T-cell (primary cell): ENCODE measurements at regions not wholly inside any gene's neighbourhood (a gene's known extent, or its start where the extent isn't known, plus 50 kb on each side); places are given as distances from the start of the nearest gene placed in this dataset.

Experiments used
- ATAC-seq, 4 experiments: fragments of 200-7000 bp in 3 of 4; fragments of 150-1000 bp in 1 of 4; cut with Tn5 transposase; replicated peaks in 1 of 4; 1 replicate in 3 of 4; 2 replicates in 1 of 4; pipeline ENCODE4 v1.10.0; 2021; ENCODE audit warnings: moderate library complexity in 3 of 4, mild to moderate bottlenecking in 2 of 4, moderate number of reproducible peaks in 1 of 4
- CTCF ChIA-PET, 2 donors: fragments of 300-600 bp; sonication (Branson Sonifier 250); formaldehyde crosslinking; loops; one replicate each; lab custom pipeline; 2022; ENCODE audit warnings: antibody characterized with exemption in 2 of 2; lab: Charles Lee
- POLR2A ChIA-PET, 2 donors: fragments of 300-600 bp; sonication (Branson Sonifier 250); formaldehyde crosslinking; loops; one replicate each; lab custom pipeline; 2022; ENCODE audit warnings: antibody characterized with exemption in 2 of 2; lab: Charles Lee
- DNase-seq, 35 experiments: peaks; one replicate each; pipeline versions ENCODE4 v3.0.0 to v3.0.0-alpha.2; 2013 to 2023
- H3K27ac ChIP-seq: one replicate; pipeline ENCODE4 v1.5.1; 2013; ENCODE audit warnings: low read length
- H3K27me3 ChIP-seq, 2 experiments: replicated peaks in 1 of 2; 1 replicate in 1 of 2; 2 replicates in 1 of 2; pipeline versions ENCODE4 v1.6.1 to v1.7.0; 2013; ENCODE audit warnings: low read length in 1 of 2, mixed read lengths in 1 of 2; ENCODE audit not compliant: control insufficient read depth in 2 of 2, insufficient read depth in 2 of 2; ENCODE audit errors: extremely low read depth in 1 of 2
- H3K36me3 ChIP-seq, 2 donors: 1 replicate in 1 of 2; 2 replicates in 1 of 2; pipeline versions ENCODE4 v1.6.1 to v1.7.0; 2013; ENCODE audit warnings: low read length in 1 of 2; ENCODE audit not compliant: control insufficient read depth in 2 of 2, insufficient read depth in 1 of 2; ENCODE audit errors: extremely low read depth in 1 of 2
- H3K4me1 ChIP-seq, 2 experiments: 1 replicate in 1 of 2; 2 replicates in 1 of 2; pipeline versions ENCODE4 v1.6.1 to v1.7.0; 2013; ENCODE audit warnings: low read length in 2 of 2, mixed read lengths in 1 of 2; ENCODE audit not compliant: insufficient read depth in 2 of 2, control insufficient read depth in 1 of 2; ENCODE audit errors: extremely low read depth in 1 of 2
- H3K4me3 ChIP-seq, 2 donors: 1 replicate in 1 of 2; 2 replicates in 1 of 2; pipeline versions ENCODE4 v1.5.1 to v1.7.0; 2013; ENCODE audit warnings: mild to moderate bottlenecking in 2 of 2, low read length in 1 of 2, moderate library complexity in 1 of 2; ENCODE audit not compliant: control insufficient read depth in 1 of 2; ENCODE audit errors: extremely low read depth in 1 of 2
- H3K9me3 ChIP-seq: 2 replicates; pipeline ENCODE4 v1.7.0; 2013
- H3K27ac Mint-ChIP-seq, 2 donors: one replicate each; pipeline ENCODE4 v1.8.0; 2020 to 2021; ENCODE audit warnings: mild to moderate bottlenecking in 2 of 2, mixed read lengths in 2 of 2
- H3K27me3 Mint-ChIP-seq, 2 donors: one replicate each; pipeline ENCODE4 v1.8.0; 2021 to 2022; ENCODE audit warnings: mixed read lengths in 2 of 2
- H3K36me3 Mint-ChIP-seq: one replicate; pipeline ENCODE4 v1.8.0; 2021; ENCODE audit warnings: mixed read lengths
- H3K4me1 Mint-ChIP-seq, 3 donors: one replicate each; pipeline ENCODE4 v1.8.0; 2020 to 2022; ENCODE audit warnings: mixed read lengths in 3 of 3, mild to moderate bottlenecking in 1 of 3
- H3K4me3 Mint-ChIP-seq, 3 donors: one replicate each; pipeline ENCODE4 v1.8.0; 2020 to 2022; ENCODE audit warnings: mild to moderate bottlenecking in 3 of 3, mixed read lengths in 3 of 3, moderate library complexity in 3 of 3
- H3K9me3 Mint-ChIP-seq, 3 donors: one replicate each; pipeline ENCODE4 v1.8.0; 2020 to 2022; ENCODE audit warnings: mixed read lengths in 3 of 3
- WGBS: methylation state at CpG from one replicate; pipeline ENCODE4 v1.1.5; 2013; ENCODE audit warnings: missing lambda C conversion rate; ENCODE audit not compliant: insufficient coverage; 5-methylcytosine and 5-hydroxymethylcytosine counted together

- CTCF ChIA-PET, result no interaction called here
- H3K4me3 ChIP-seq, result no peak overlapping the region
- WGBS, result 60% methylated on average over 1 of the region's 2 CpGs
These were observed 374.8 kb downstream of the SEMA3D start for GRCh38 chr7:84812021-84812420.

GRCh38 chr7:84811362-84811761, 375.5 kb downstream of the SEMA3D start:
- H3K27me3 Mint-ChIP-seq, result no peaks in the 10 kb centered on the region
- H3K4me3 Mint-ChIP-seq, result no peak overlapping the region
- DNase-seq, result no peak
- WGBS, result no CpG with 5 or more reads among the region's 1 CpG
- H3K4me1 Mint-ChIP-seq, result no peaks in the 10 kb centered on the region
- H3K4me3 ChIP-seq, result no peak overlapping the region
- ChIA-PET POLR2A (no interaction called here), CTCF (no interaction called here)
- no peaks in the 10 kb centered on the region for H3K27me3 ChIP-seq
- H3K36me3 ChIP-seq, result no peaks in the 10 kb centered on the region
- H3K4me1 ChIP-seq, result no peaks in the 10 kb centered on the region
- no peak for ATAC-seq
- peaks cover 0 to 5% (median 0%) of the 10 kb centered on the region in 3 donors for H3K9me3 Mint-ChIP-seq
- H3K27ac Mint-ChIP-seq, result no peak overlapping the region
- no peak overlapping the region for H3K27ac ChIP-seq
- no peaks in the 10 kb centered on the region for H3K36me3 Mint-ChIP-seq
- no peaks in the 10 kb centered on the region for H3K9me3 ChIP-seq

More at GRCh38 chr7:84812021-84812420, 374.8 kb downstream of the SEMA3D start:
- Histone ChIP-seq H3K9me3 (no peaks in the 10 kb centered on the region), H3K27ac (no peak overlapping the region), H3K4me1 (no peaks in the 10 kb centered on the region), H3K27me3 (no peaks in the 10 kb centered on the region), H3K36me3 (no peaks in the 10 kb centered on the region)
- no peak for ATAC-seq
- Mint-ChIP-seq H3K4me1 (no peaks in the 10 kb centered on the region), H3K27me3 (no peaks in the 10 kb centered on the region), H3K27ac (no peak overlapping the region), H3K36me3 (no peaks in the 10 kb centered on the region), H3K4me3 (no peak overlapping the region), H3K9me3 (peaks cover 0 to 5% (median 0%) of the 10 kb centered on the region in 3 donors)
- POLR2A ChIA-PET, result no interaction called here
- no peak for DNase-seq

GRCh38 chr7:84809877-84810276, 377.0 kb downstream of the SEMA3D start:
- CTCF ChIA-PET, result no interaction called here
- DNase-seq (no peak), ATAC-seq (no peak)
- H3K27ac Mint-ChIP-seq, result no peak overlapping the region
- no peak overlapping the region for H3K4me3 ChIP-seq
- H3K9me3 ChIP-seq, result no peaks in the 10 kb centered on the region
- H3K27ac ChIP-seq, result no peak overlapping the region
- H3K27me3 ChIP-seq, result no peaks in the 10 kb centered on the region
- POLR2A ChIA-PET, result interaction anchor here in 1 of 2 donors (0.6 kb wide), 1 partner anchor 27 kb away, joined by 3 read pairs; no protein-coding TSS in a partner anchor
- no peak overlapping the region for H3K4me3 Mint-ChIP-seq
- 71% methylated on average over 1 of the region's 1 CpG for WGBS
- H3K27me3 Mint-ChIP-seq, result no peaks in the 10 kb centered on the region
- peaks cover 0 to 5% (median 0%) of the 10 kb centered on the region in 3 donors for H3K9me3 Mint-ChIP-seq
- H3K36me3 ChIP-seq, result no peaks in the 10 kb centered on the region
- H3K4me1 Mint-ChIP-seq, result no peaks in the 10 kb centered on the region
- no peaks in the 10 kb centered on the region for H3K4me1 ChIP-seq
- no peaks in the 10 kb centered on the region for H3K36me3 Mint-ChIP-seq

GRCh38 chr7:84803979-84804378, 382.9 kb downstream of the SEMA3D start:
- ChIA-PET POLR2A (no interaction called here), CTCF (no interaction called here)
- WGBS, result no CpG with 5 or more reads among the region's 3 CpGs
- Histone ChIP-seq H3K27ac (no peak overlapping the region), H3K9me3 (no peaks in the 10 kb centered on the region), H3K36me3 (no peaks in the 10 kb centered on the region), H3K4me3 (no peak overlapping the region), H3K27me3 (no peaks in the 10 kb centered on the region), H3K4me1 (no peaks in the 10 kb centered on the region)
- no peak for DNase-seq
- Mint-ChIP-seq H3K36me3 (no peaks in the 10 kb centered on the region), H3K27ac (no peak overlapping the region), H3K9me3 (no peaks in the 10 kb centered on the region), H3K27me3 (peaks cover 0 to 4% of the 10 kb centered on the region in 2 donors), H3K4me1 (no peaks in the 10 kb centered on the region), H3K4me3 (no peak overlapping the region)
- ATAC-seq, result no peak

GRCh38 chr7:84801396-84801795, 385.5 kb downstream of the SEMA3D start:
- Mint-ChIP-seq H3K36me3 (no peaks in the 10 kb centered on the region), H3K27ac (no peak overlapping the region), H3K9me3 (peaks cover 0 to 16% (median 4%) of the 10 kb centered on the region in 3 donors), H3K4me1 (no peaks in the 10 kb centered on the region), H3K4me3 (no peak overlapping the region), H3K27me3 (peaks cover 0 to 4% of the 10 kb centered on the region in 2 donors)
- ATAC-seq (no peak), DNase-seq (no peak)
- Histone ChIP-seq H3K27me3 (no peaks in the 10 kb centered on the region), H3K36me3 (no peaks in the 10 kb centered on the region), H3K4me1 (no peaks in the 10 kb centered on the region), H3K4me3 (no peak overlapping the region), H3K9me3 (no peaks in the 10 kb centered on the region), H3K27ac (no peak overlapping the region)
- ChIA-PET POLR2A (no interaction called here), CTCF (interaction anchor here in 1 of 2 donors (0.6 kb wide), 1 partner anchor 219 kb away, joined by 3 read pairs; no protein-coding TSS in a partner anchor)

GRCh38 chr7:84800846-84801245, 386.0 kb downstream of the SEMA3D start:
- Mint-ChIP-seq H3K36me3 (no peaks in the 10 kb centered on the region), H3K4me3 (no peak overlapping the region), H3K27ac (no peak overlapping the region), H3K9me3 (peaks cover 0 to 22% (median 6%) of the 10 kb centered on the region in 3 donors), H3K4me1 (no peaks in the 10 kb centered on the region), H3K27me3 (peaks cover 0 to 4% of the 10 kb centered on the region in 2 donors)
- ATAC-seq, result no peak
- POLR2A ChIA-PET, result no interaction called here
- H3K27ac ChIP-seq, result no peak overlapping the region
- DNase-seq, result no peak
- H3K4me1 ChIP-seq, result no peaks in the 10 kb centered on the region
- H3K27me3 ChIP-seq, result no peaks in the 10 kb centered on the region
- H3K9me3 ChIP-seq, result no peaks in the 10 kb centered on the region
- no peak overlapping the region for H3K4me3 ChIP-seq
- H3K36me3 ChIP-seq, result no peaks in the 10 kb centered on the region
- WGBS, result no CpG with 5 or more reads among the region's 1 CpG
- CTCF ChIA-PET, result no interaction called here

- Histone ChIP-seq H3K27ac (no peak overlapping the region), H3K4me1 (no peaks in the 10 kb centered on the region), H3K36me3 (no peaks in the 10 kb centered on the region), H3K4me3 (no peak overlapping the region), H3K27me3 (no peaks in the 10 kb centered on the region), H3K9me3 (no peaks in the 10 kb centered on the region)
- H3K36me3 Mint-ChIP-seq, result no peaks in the 10 kb centered on the region
- peaks cover 0 to 4% of the 10 kb centered on the region in 2 donors for H3K27me3 Mint-ChIP-seq
- CTCF ChIA-PET, result no interaction called here
- ATAC-seq (no peak), DNase-seq (no peak)
- H3K9me3 Mint-ChIP-seq, result peaks cover 0 to 24% (median 6%) of the 10 kb centered on the region in 3 donors
- no CpG with 5 or more reads among the region's 4 CpGs for WGBS
- H3K27ac Mint-ChIP-seq, result no peak overlapping the region
- POLR2A ChIA-PET, result no interaction called here
- no peak overlapping the region for H3K4me3 Mint-ChIP-seq
- no peaks in the 10 kb centered on the region for H3K4me1 Mint-ChIP-seq
These were observed 387.8 kb downstream of the SEMA3D start for GRCh38 chr7:84799106-84799505.
